ENCODE measurements at regions not wholly inside any gene's neighbourhood (a gene's known extent, or its start where the extent isn't known, plus 50 kb on each side); places are given as distances from the start of the nearest gene placed in this dataset.

DNA sequence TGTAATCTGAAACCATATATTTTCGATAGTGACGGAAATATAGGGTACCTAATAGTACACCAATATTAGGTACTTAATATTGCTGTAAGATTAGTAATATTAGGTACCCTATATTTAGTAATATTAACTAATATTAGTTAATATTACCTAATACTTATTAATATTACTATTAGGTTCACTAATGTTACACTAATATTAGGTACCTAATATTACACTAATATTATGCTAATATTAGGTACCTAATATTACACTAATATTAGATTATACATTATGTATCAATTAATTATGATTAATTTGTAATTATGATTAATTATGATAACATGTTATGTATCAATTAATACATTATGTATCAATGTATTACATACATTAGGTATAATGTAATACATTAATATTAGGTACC is 518.2 kb upstream of the LRATD1 start:
- Histone ChIP-seq H3K4me2 (ENCODE audit: low read depth, low read length) (no peak overlapping the region), H3K4me3 (replicated peaks in 1 of 3; ENCODE audit: insufficient read depth in 1 of 3, low read depth in 2 of 3, low read length in 3 of 3) (no peak overlapping the region), H2AFZ (ENCODE audit: low read length) (no peak overlapping the region), H4K20me1 (ENCODE audit: insufficient read depth, low read length) (no peaks in the 10 kb centered on the region), H3K36me3 (replicated peaks in 1 of 2; ENCODE audit: control insufficient read depth in 1 of 2, insufficient read depth in 2 of 2, low read length in 2 of 2) (no peaks in the 10 kb centered on the region), H3K27ac (ENCODE audit: extremely low read length, insufficient read depth, low read length) (no peak overlapping the region), H3K27me3 (ENCODE audit: control insufficient read depth in 1 of 2, insufficient read depth in 2 of 2, low read length in 2 of 2) (no peaks in the 10 kb centered on the region), H3K4me1 (ENCODE audit: insufficient read depth, low read length) (no peaks in the 10 kb centered on the region), H3K9ac (ENCODE audit: insufficient read depth, low read depth, low read length) (no peak overlapping the region), H3K9me3 (ENCODE audit: low read length) (peaks cover 13% of the 10 kb centered on the region), H3K79me2 (ENCODE audit: insufficient read depth, low read length) (no peaks in the 10 kb centered on the region)
- DNase-seq (ENCODE audit: low spot score) (no peak), FAIRE-seq (no peak), ATAC-seq (no peak)
- POLR2A ChIA-PET = no interaction called here
- intact Hi-C loops (cut with micrococcal nuclease; ENCODE audit: unreplicated experiment) = no loop called here
- 8% methylated on average over 2 of the region's 2 CpGs for WGBS (ENCODE audit: low lambda C conversion rate)
- in situ Hi-C loops (cut with HindIII; ENCODE audit: extremely low pct_ligation_motif_present, low pct_unique_long_range_greater_than_20kb) = no loop called here
- CTCF ChIA-PET (ENCODE audit: low intra/inter-chr PET ratio, low total read pairs) = no interaction called here
- BruUV-seq (replicated peaks) = no TSS peak
- TF ChIP-seq ELF3 (CRISPR knock-in tag; IDR thresholded peaks at IDR 0.05) (no peak), REXO4 (CRISPR knock-in tag; IDR thresholded peaks at IDR 0.05; ENCODE audit: borderline replicate concordance) (no peak), RBFOX2 (IDR thresholded peaks at IDR 0.05; ENCODE audit: low read depth, low read length) (no peak), ZNF17 (CRISPR knock-in tag; IDR thresholded peaks at IDR 0.05) (no peak), ZNF30 (CRISPR knock-in tag; IDR thresholded peaks at IDR 0.05) (no peak), CAMTA2 (CRISPR knock-in tag; IDR thresholded peaks at IDR 0.05; ENCODE audit: borderline replicate concordance) (no peak), IRX3 (CRISPR knock-in tag; IDR thresholded peaks at IDR 0.05; ENCODE audit: borderline replicate concordance, low read depth) (no peak), ZNF264 (CRISPR knock-in tag; IDR thresholded peaks at IDR 0.05) (no peak), XBP1 (CRISPR knock-in tag; IDR thresholded peaks at IDR 0.05) (no peak), MEIS2 (CRISPR knock-in tag; IDR thresholded peaks at IDR 0.05) (no peak), TAF1 (CRISPR knock-in tag; IDR thresholded peaks at IDR 0.05) (no peak)
- TF ChIP-seq, protein P1, sequence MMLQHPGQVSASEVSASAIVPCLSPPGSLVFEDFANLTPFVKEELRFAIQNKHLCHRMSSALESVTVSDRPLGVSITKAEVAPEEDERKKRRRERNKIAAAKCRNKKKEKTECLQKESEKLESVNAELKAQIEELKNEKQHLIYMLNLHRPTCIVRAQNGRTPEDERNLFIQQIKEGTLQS (CRISPR knock-in tag; IDR thresholded peaks at IDR 0.05) = no peak
- TF ChIP-seq, protein P2, sequence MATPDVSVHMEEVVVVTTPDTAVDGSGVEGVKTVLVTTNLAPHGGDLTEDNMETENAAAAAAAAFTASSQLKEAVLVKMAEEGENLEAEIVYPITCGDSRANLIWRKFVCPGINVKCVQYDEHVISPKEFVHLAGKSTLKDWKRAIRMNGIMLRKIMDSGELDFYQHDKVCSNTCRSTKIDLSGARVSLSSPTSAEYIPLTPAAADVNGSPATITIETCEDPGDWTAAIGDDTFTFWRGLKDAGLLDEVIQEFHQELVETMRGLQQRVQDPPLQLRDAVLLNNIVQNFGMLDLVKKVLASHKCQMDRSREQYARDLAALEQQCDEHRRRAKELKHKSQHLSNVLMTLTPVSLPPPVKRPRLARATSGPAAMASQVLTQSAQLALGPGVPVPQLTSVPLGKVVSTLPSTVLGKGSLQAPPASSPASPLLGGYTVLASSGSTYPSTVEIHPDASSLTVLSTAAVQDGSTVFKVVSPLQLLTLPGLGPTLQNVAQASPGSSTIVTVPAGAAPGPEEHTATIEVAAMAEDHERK (CRISPR knock-in tag; IDR thresholded peaks at IDR 0.05; ENCODE audit: low read depth) = no peak
- TF ChIP-seq, protein P3, sequence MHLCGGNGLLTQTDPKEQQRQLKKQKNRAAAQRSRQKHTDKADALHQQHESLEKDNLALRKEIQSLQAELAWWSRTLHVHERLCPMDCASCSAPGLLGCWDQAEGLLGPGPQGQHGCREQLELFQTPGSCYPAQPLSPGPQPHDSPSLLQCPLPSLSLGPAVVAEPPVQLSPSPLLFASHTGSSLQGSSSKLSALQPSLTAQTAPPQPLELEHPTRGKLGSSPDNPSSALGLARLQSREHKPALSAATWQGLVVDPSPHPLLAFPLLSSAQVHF (CRISPR knock-in tag; IDR thresholded peaks at IDR 0.05) = no peak
- TF ChIP-seq, protein P4, sequence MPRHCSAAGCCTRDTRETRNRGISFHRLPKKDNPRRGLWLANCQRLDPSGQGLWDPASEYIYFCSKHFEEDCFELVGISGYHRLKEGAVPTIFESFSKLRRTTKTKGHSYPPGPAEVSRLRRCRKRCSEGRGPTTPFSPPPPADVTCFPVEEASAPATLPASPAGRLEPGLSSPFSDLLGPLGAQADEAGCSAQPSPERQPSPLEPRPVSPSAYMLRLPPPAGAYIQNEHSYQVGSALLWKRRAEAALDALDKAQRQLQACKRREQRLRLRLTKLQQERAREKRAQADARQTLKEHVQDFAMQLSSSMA (CRISPR knock-in tag; IDR thresholded peaks at IDR 0.05) = no peak
- TF ChIP-seq, protein P5, sequence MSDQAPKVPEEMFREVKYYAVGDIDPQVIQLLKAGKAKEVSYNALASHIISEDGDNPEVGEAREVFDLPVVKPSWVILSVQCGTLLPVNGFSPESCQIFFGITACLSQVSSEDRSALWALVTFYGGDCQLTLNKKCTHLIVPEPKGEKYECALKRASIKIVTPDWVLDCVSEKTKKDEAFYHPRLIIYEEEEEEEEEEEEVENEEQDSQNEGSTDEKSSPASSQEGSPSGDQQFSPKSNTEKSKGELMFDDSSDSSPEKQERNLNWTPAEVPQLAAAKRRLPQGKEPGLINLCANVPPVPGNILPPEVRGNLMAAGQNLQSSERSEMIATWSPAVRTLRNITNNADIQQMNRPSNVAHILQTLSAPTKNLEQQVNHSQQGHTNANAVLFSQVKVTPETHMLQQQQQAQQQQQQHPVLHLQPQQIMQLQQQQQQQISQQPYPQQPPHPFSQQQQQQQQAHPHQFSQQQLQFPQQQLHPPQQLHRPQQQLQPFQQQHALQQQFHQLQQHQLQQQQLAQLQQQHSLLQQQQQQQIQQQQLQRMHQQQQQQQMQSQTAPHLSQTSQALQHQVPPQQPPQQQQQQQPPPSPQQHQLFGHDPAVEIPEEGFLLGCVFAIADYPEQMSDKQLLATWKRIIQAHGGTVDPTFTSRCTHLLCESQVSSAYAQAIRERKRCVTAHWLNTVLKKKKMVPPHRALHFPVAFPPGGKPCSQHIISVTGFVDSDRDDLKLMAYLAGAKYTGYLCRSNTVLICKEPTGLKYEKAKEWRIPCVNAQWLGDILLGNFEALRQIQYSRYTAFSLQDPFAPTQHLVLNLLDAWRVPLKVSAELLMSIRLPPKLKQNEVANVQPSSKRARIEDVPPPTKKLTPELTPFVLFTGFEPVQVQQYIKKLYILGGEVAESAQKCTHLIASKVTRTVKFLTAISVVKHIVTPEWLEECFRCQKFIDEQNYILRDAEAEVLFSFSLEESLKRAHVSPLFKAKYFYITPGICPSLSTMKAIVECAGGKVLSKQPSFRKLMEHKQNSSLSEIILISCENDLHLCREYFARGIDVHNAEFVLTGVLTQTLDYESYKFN (CRISPR knock-in tag; conservative IDR thresholded peaks at IDR 0.05) = no peak
- TF ChIP-seq, protein P6, sequence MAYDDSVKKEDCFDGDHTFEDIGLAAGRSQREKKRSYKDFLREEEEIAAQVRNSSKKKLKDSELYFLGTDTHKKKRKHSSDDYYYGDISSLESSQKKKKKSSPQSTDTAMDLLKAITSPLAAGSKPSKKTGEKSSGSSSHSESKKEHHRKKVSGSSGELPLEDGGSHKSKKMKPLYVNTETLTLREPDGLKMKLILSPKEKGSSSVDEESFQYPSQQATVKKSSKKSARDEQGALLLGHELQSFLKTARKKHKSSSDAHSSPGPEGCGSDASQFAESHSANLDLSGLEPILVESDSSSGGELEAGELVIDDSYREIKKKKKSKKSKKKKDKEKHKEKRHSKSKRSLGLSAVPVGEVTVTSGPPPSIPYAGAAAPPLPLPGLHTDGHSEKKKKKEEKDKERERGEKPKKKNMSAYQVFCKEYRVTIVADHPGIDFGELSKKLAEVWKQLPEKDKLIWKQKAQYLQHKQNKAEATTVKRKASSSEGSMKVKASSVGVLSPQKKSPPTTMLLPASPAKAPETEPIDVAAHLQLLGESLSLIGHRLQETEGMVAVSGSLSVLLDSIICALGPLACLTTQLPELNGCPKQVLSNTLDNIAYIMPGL (CRISPR knock-in tag; IDR thresholded peaks at IDR 0.05; ENCODE audit: borderline replicate concordance in 1 of 2, low read depth in 1 of 2) = no peak

All from HepG2 (cell line).